HPDE6-E6E7 (cell line): ENCODE measurements at regions not wholly inside any gene's neighbourhood (a gene's known extent, or its start where the extent isn't known, plus 50 kb on each side); places are given as distances from the start of the nearest gene placed in this dataset.
"Not testable (repeated sequence)": the region's sequence is repeated elsewhere in the genome, so short reads cannot be mapped to it uniquely, and the experiment has no call there.

Source experiments
- DNase-seq: peaks from one replicate; pipeline ENCODE4 v3.0.0; 2011; ENCODE audit warnings: missing footprints; ENCODE audit errors: extremely low spot score

DNA sequence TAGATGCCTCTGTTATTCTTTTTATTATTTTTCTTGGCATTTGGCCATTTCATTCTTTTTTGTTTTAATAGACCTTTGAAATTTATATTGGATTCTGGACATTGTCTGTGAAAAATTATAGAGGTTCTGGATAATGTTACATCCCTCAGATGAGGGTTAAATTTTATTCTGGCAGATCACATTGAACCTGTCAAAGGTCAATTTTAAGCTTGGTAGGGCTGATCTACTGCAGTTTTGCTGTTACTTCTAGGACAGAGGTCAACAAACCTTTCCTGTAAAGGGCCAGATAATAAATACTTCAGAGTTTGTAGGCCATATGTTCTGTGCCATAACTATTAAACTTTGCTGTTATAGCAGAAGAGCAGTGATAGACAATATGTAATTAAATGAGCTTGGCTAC is 318.9 kb upstream of the DPPA4 start:
- DNase-seq, result no peak

GRCh38 chr3:109678600-109678999 is 341.3 kb upstream of the DPPA4 start:
- DNase-seq, result no peak

DNA sequence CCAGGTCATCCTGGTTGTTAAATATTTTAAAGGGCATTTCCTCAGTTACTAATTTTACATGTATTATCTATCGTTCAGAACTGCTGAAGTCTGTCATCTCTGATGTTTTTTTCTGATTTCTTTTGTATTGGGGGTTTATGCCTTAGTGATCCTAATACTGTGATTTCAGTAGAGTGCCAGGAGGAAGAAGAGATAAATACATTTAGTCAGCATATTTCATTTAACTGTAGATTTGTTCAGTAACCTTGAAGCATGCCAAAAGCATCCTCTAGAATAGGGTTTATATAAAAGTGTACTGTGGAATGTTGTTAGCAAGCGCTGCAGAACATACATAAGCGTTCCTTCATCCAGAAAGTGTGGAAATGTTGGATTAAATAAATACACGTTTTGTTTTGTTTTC is 342.3 kb upstream of the DPPA4 start:
- no peak for DNase-seq

DNA sequence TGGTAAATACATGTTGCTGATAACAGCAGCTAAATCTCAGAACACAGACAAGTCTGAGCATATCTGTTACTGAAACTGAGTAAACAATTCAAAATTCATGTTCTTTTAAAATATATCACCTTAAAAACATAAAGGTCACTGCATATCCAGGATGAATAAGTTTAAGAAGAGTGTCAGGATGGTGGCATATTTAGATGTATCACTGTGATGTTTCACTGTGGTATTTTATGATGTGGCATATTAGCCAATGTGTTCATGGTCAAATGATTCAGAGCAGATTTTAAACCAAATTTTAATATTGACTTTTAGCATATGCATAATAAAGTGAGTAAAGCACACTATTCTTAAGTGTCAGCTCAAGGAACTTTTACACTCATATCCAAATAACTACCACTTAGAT is 346.4 kb upstream of the DPPA4 start:
- no peak for DNase-seq

DNA sequence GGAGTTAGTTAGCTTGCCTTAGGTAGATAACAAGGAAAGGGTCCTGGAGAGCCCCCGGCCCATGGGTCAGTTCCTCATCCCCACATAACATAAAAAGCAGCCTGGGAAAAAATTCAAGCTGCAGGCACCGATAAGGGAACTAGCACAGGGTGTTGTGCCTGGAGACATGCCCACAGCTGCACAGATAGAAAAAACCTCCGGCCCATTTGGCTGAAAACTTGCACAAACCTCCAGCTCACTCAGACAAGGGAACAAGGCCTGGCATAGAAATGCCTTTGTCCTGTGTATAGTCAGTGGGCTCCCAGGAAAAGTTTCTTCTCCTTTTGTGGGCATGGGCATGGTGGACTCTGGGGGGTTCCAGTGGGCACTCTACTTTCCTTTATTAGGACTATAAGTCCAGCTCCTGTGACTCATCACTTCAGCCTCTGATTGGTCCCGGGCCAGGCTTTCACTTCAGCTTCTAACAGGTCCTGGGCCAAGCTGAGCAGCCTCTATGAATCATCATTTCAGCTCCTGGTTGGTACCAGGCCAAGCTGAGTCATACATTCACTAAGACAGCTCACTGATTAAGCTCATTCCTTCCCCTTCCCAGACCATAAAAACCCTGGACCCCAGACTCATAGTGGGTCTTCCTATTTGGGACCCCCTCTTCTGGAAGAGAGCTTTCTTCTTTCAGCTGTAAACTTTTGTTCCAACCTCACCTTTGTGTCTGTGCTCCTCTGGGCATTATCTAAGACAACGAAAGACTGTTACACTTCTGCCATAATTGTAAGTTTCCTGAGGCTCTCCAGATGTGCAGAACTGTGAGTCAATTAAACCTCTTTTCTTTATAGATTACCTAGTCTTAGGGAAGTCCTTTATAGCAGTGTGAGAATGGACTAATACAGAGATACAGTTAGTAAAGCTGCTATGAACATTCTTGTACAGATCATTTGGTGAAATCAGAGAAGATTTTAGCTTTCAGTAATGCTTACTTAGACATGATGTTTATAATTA is 348.0 kb upstream of the DPPA4 start:
- peak; percentile 81 for DNase-seq

DNA sequence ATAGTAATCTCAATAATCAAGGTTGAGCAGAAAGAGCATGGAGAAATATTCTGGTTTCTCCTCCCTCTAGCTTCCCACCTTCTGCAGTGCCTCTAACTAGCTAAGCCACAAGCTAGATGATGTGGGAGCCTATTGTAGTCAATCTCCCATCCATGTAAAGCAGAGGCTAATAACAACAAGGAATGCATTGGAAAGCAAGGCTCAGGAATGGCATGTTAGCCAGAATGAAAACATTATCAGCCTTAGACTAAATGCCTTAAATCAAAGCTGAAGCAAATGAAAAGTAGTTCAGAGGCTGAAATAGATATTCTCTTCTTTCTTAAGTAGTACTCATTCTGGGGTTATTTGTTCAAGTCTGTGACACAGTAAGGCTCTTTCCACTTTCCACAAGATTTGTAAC is 350.3 kb upstream of the DPPA4 start:
- no peak for DNase-seq

GRCh38 chr3:109696932-109697331 is 359.6 kb upstream of the DPPA4 start:
- DNase-seq, result no peak

DNA sequence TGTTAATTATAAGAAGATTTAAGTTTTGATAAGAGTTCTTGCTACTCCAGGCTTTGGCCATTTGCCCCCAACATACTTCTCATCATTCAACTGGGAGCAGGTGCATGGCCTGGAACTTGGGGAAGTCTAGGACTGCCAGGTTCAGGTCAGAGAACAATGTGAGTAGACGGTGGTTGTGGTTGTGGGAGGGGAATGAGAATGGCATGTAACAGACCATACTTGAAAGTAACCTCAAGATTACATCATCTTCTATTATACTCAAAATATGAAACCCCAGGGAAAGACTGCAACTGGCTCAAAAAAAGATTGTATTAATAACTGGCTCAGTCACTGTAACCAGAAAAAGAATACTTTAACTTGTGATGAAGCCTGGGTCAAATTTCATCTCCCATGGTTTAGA is 364.9 kb upstream of the DPPA4 start:
- no peak for DNase-seq

GRCh38 chr3:109702976-109703375 is 365.6 kb upstream of the DPPA4 start:
- no peak for DNase-seq

DNA sequence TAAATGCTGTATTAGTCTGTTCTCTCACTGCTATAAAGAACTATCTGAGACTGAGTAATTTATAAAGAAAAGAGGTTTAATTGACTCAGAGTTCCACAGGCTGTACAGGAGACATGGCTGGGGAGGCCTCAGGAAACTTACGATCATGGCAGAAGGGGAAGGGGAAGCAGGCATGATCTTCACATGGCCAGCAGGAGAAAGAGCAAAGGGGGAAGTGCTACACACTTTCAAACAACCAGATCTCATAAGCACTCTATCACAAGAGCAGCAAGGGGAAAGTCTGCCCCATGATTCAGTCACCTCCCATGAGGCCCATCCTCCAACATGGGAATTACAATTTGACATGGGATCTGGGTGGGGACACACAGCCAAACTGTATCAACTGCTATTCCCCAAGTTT is 367.8 kb upstream of the DPPA4 start:
- DNase-seq, result not testable (repeated sequence)

DNA sequence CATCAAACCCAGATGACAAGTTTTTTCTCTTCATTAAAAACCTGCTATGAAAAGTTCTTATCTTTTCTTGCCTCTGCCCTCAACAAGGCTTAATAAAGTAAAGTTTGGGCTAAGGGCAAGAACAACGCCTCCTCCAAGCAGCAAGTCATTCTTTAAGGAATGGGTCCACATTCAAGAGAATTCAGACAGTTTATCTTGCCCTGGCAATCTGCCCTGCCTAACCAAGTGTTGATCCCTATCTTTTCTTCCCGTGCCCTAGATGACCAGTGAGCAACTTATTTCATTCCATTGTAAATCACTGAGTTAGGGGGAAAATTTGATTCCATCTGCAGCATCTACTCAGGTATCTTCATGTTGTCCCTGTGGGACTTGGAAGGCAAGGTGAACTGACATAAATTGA is 370.3 kb upstream of the DPPA4 start:
- no peak for DNase-seq

DNA sequence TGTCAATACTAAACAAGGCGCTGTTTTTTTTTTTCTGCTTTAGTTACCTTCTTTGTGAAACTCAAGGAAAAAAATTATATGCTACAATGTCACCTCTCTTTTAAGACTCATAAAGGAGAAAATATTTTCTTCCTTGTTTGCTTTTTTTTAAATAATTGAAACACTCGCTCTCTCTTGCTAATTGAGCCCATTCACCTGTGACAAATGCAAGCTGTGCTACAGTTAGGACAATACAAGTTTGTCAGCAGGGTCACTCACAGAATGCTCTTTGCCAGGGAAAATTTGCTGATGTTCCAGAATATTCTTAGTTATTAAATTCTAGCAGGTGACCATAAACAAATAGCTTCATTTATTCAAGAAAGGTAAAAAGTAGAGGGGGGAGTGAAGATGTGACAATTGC is 375.9 kb upstream of the DPPA4 start:
- DNase-seq, result no peak

DNA sequence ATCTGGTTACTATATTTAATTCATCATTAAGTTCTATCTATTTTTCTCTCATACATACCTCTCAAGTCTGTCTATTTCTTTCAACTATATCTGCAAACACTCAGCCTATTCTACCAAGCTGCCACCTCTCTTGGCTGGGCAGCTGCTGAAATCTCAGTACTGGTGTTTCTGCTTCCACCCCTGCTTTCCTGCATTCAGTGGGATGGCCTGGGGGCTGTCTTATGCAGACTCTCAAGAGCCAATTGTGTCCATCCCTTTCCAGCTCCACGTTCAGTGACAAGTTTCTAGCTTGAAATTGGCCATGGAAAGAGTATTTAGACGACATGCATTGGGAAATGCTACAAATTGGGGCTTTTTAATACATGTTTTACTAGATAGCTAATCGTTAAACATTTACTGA is 378.4 kb upstream of the DPPA4 start:
- DNase-seq, result no peak

DNA sequence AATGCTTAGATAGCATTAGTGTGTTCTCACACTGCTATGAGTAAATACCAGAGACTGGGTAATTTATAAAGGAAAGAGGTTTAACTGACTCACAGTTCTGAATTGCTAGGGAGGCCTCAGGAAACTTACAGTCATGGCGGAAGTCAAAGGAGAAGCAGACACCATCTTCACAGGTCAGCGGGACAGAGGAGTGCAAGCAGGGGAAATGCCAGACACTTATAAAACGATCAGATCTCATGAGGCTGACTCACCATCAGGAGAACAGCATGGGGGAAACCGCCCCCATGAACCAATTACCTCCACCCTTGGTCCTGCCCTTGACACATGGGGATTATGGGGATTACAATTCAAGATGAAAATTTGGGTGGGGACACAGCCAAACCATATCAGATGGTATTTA is 381.5 kb upstream of the DPPA4 start:
- DNase-seq, result no peak

GRCh38 chr3:109728861-109729494 is 391.6 kb upstream of the DPPA4 start:
- no peak for DNase-seq

DNA sequence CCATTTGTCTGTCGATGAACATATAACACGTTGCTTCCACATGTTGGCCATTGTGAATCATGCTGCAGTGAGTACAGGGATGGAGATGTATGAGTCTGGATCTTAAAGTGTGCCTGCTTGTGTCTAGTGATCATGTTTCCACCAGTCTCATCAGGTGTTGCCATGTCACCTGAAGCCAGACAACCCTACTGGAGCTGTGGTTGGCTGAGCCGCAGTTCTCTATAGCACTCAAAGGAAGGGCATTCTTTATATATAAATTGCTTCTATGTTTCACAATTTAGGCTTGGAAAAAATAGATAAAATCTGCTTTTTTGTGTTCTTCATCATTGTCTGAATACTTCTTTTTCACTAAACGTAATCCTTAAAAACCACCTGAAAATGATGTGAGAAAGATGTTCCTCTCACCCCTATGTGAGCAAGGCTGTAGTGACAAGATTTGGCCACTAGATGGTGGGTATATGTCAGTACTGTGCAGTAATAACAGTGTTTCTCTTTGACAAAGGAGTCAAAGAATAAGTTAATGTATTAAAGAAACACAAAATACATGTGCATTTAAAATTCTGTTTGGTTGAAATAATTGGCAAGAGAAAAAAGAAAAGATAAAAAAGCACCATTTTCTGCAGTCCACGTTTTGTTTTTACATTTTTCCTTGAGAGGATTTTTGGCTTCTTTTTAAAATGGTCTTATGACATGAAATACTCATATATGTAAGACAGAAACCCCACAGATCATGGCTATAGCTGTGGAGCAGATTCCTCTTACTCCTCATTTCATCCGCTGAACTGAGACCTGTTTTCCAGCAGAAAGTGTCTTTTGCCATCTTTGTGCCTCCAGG is 394.5 kb upstream of the DPPA4 start:
- peak; percentile 15 for DNase-seq

DNA sequence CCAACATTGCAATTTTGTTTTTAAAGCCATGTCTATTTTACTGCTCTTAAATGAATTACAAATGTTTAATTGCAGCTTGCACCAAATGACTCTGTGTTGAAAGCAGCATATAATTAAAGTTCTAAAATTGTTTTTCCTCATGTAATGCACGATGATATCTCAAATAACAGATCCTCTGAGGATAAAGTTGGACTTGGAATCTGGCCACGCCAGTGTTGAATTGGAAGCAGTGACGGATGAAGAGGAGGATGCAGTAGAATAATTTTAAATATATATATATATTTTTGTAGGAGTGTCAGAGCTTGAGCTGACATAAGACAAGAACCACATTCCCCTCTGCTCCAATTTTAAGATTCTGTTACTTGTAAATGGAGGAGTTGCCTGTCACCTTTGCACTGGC is 406.6 kb upstream of the DPPA4 start:
- no peak for DNase-seq

DNA sequence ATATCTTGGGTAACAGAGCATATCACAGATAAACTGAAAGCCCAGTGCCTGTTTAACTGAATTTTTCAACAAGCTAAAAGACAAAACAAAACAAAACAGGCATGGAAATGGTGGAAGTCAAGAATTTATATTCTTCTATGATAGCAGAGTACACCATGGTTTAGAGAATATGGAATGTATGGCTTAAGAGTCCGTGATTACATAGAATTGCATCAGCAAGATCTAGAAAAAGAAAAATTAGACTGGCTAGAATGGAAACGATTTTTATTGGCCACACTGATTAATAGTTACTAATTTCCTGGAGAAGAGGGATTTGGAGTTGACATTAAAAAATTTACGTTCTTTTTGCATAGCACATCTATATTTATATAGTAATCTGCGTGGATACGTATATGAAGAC is 435.2 kb upstream of the DPPA4 start:
- DNase-seq, result no peak

GRCh38 chr3:109774108-109774507 is 436.8 kb upstream of the DPPA4 start:
- DNase-seq, result no peak

DNA sequence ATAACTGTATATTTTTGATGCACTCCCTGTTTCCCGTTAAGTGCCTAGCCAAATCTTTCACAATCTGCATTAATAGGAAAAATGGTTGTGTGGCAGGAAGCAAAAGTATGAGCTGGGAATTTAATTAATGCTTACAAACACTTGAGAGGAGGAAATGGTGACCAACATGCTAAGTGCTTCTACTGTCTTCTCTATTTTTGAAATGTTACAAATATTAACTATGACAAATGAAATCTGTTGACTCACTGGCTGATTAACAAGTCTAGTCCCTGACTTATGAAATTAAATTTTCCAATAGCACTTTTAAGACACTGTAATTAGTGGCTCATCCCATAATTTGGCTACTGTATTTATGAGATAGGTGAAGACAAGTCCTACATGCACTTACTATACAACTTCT is 446.9 kb upstream of the DPPA4 start:
- DNase-seq, result no peak

DNA sequence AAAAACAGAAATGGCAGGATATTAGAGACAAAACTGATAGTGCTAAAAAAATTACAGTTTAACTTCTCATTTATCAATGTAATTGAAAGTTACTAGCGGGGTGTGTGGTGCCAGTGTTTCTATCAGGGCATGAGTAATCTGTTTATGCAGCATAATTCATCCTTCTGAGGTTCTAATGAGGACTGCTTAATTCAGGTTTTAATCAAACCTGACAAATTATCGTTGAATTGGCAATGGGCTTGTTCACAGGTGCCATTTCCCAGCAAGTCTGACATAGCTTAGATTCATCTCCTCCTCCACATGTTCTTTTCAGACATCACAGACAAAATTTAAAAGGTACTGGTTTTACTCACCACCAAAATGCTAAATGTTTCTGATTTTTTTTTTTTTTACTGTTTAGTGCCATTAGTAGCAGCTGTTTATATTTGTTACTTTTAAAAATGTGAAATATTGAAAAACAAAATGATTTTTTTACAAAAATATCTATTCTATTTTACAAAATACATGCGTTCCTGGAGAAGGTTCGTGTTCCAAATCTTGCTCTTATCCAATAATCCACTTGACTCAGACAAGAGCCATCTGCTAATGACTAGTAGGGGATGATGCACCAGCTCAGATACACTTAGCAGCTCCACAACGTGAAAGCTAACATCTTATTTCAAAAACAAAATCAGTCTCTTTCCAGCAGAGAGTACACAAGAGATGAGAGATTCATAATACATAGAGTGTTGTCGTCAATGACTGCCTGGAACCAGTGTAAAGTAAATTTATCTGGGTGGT is 447.7 kb upstream of the DPPA4 start:
- DNase-seq, result no peak

DNA sequence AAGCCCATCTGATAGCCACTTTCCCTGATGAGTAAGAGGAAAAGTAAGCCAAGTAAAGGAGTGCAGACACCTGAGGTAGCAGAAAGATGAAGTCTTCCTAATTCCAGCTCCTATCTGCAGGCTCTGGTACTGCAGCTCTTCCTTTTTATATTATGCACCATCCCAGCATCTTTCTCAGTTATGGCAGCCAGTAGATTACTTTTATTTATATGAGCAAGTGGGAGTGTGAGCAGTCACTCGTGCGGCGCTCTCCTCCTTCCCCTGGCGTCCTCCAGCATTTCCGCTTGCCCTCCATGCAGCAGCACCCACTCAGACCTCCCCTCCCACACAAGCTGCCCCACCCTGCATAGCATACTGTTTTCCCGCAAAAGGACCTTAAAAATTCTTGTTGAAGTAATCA is 465.9 kb upstream of the DPPA4 start:
- no peak for DNase-seq
